Fibroblast of lung (primary cell): ENCODE measurements at regions not wholly inside any gene's neighbourhood (a gene's known extent, or its start where the extent isn't known, plus 50 kb on each side); places are given as distances from the start of the nearest gene placed in this dataset.

Source experiments
- EZH2 ChIP-seq: IDR thresholded peaks from 2 replicates; pipeline ENCODE4 v1.5.1; 2012; ENCODE audit warnings: low read length, control low read depth, mild to moderate bottlenecking; ENCODE audit errors: missing control alignments
- TF ChIP-seq, protein P1 (sequence below), 2 donors: IDR thresholded peaks in 1 of 2; conservative IDR thresholded peaks in 1 of 2; 1 replicate in 1 of 2; 2 replicates in 1 of 2; pipeline ENCODE4 v1.5.1; 2011 to 2012; ENCODE audit warnings: low read length in 2 of 2, control low read depth in 1 of 2, inconsistent platforms in 1 of 2, low read depth in 1 of 2, mild to moderate bottlenecking in 1 of 2

DNA sequence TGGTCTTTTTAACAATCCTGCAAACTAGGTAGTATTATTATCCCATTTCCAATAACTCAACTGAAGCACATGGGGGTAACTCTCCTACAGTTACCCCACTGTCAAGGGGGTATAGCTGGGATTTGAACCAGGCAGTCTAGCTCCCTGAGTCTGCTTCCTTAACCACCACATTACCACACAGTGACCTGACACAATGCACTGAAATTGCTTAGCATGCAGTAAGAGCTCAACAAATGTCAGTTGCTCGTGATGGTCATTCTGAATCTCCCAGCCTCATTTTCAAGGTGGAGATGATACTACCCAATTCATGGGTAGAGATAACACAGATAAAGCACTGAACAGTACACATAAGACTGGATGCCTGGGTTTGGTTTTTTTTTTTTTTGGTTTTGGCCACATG is 193.2 kb upstream of the MYLIP start:
- TF ChIP-seq, protein P1, sequence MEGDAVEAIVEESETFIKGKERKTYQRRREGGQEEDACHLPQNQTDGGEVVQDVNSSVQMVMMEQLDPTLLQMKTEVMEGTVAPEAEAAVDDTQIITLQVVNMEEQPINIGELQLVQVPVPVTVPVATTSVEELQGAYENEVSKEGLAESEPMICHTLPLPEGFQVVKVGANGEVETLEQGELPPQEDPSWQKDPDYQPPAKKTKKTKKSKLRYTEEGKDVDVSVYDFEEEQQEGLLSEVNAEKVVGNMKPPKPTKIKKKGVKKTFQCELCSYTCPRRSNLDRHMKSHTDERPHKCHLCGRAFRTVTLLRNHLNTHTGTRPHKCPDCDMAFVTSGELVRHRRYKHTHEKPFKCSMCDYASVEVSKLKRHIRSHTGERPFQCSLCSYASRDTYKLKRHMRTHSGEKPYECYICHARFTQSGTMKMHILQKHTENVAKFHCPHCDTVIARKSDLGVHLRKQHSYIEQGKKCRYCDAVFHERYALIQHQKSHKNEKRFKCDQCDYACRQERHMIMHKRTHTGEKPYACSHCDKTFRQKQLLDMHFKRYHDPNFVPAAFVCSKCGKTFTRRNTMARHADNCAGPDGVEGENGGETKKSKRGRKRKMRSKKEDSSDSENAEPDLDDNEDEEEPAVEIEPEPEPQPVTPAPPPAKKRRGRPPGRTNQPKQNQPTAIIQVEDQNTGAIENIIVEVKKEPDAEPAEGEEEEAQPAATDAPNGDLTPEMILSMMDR (conservative IDR thresholded peaks at IDR 0.05 in 1 of 2, IDR thresholded peaks at IDR 0.05 in 1 of 2; ENCODE audit: low read depth in 1 of 2, low read length in 2 of 2) = no peak
- no peak for TF ChIP-seq EZH2
